ENCODE measurements at regions not wholly inside any gene's neighbourhood (a gene's known extent, or its start where the extent isn't known, plus 50 kb on each side); places are given as distances from the start of the nearest gene placed in this dataset.

- H3K27ac Mint-ChIP-seq = no peak overlapping the region
- H3K9me3 Mint-ChIP-seq = peaks cover 2% of the 10 kb centered on the region
These were observed 133.1 kb upstream of the ARID2 start for GRCh38 chr12:45596366-45596765.

DNA sequence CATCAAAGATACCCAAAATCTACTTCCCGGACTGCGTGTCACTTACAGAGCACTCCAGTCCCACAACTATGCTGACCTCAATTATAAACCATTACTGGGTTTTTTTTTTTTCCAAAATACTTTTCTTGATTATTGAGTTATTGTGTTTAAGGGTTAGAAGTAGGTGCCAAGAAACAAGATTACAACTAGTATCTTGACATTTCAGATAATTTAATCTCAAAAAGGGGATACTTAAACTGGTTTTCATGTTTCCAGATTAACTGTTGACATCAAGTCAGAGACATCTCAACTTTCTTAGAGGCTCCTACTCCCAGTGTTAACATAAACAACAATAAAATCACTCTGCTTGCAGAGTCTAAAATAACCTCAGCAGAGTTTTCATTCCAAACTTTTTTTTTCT, 131.2 kb upstream of the ARID2 start:
- no peak overlapping the region for H3K27ac Mint-ChIP-seq
- H3K36me3 Mint-ChIP-seq = no peaks in the 10 kb centered on the region
- H3K27me3 Mint-ChIP-seq = no peaks in the 10 kb centered on the region
- peaks cover 2% of the 10 kb centered on the region for H3K9me3 Mint-ChIP-seq
- ATAC-seq = no peak
- no peaks in the 10 kb centered on the region for H3K4me1 Mint-ChIP-seq
- H3K4me3 Mint-ChIP-seq = no peak overlapping the region

More at GRCh38 chr12:45596366-45596765, 133.1 kb upstream of the ARID2 start:
- Mint-ChIP-seq H3K4me3 (no peak overlapping the region), H3K27me3 (no peaks in the 10 kb centered on the region), H3K36me3 (no peaks in the 10 kb centered on the region), H3K4me1 (no peaks in the 10 kb centered on the region)
- no peak for ATAC-seq

GRCh38 chr12:45598761-45599160, 130.7 kb upstream of the ARID2 start:
- H3K4me1 Mint-ChIP-seq = no peaks in the 10 kb centered on the region
- H3K27ac Mint-ChIP-seq = no peak overlapping the region
- no peak overlapping the region for H3K4me3 Mint-ChIP-seq
- H3K9me3 Mint-ChIP-seq = peaks cover 2% of the 10 kb centered on the region
- no peaks in the 10 kb centered on the region for H3K27me3 Mint-ChIP-seq
- no peak for ATAC-seq
- no peaks in the 10 kb centered on the region for H3K36me3 Mint-ChIP-seq

DNA sequence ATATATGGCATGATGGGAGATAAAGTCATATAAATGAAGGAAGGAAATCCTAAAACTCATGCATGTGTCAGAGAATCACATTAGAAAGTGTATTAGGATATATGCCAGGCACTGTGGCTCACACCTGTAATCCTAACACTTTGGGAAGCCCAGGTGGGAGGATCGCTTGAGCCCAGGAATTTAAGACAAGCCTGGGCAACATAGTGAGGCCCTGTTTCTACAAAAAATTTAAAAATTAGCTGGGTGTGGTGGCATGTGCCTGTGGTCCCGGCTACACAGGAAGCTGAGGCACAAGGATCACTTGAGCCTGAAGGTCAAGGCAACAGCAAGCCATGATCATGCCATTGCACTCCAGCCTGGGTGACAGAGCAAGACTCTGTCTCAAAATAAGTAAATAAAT, 130.3 kb upstream of the ARID2 start:
- no peak for ATAC-seq
- Mint-ChIP-seq H3K27me3 (no peaks in the 10 kb centered on the region), H3K4me1 (no peaks in the 10 kb centered on the region)

GRCh38 chr12:45601390-45601789, 128.1 kb upstream of the ARID2 start:
- peaks cover 11% of the 10 kb centered on the region for H3K27me3 Mint-ChIP-seq
- H3K27ac Mint-ChIP-seq = no peak overlapping the region
- no peak for ATAC-seq
- H3K4me1 Mint-ChIP-seq = no peaks in the 10 kb centered on the region
- H3K9me3 Mint-ChIP-seq = peaks cover 5% of the 10 kb centered on the region
- H3K36me3 Mint-ChIP-seq = peaks cover 14% of the 10 kb centered on the region
- H3K4me3 Mint-ChIP-seq = no peak overlapping the region

More for the DNA sequence above, 130.3 kb upstream of the ARID2 start:
- no peak overlapping the region for H3K27ac Mint-ChIP-seq
- H3K9me3 Mint-ChIP-seq = peaks cover 2% of the 10 kb centered on the region
- H3K36me3 Mint-ChIP-seq = no peaks in the 10 kb centered on the region
- no peak overlapping the region for H3K4me3 Mint-ChIP-seq

DNA sequence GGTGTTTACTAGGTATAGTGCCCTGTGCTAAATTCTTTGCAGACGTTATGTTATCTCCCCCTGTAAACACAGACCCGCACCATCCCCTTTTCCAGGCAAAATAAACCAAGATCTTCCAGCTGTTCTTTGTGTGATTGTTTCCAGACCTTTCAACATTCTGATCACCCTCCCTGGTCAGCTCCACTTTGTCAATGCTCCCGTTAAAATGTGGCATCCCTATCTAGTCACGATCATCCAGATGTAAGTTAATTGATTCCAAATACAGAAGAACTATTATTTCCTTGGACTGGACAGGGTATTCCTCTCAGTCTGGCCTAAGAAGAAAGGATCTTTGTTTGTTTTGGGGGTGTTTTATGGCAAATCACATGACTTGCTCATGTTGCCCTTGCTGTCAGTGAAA, 127.6 kb upstream of the ARID2 start:
- Mint-ChIP-seq H3K4me3 (no peak overlapping the region), H3K36me3 (peaks cover 14% of the 10 kb centered on the region), H3K27ac (no peak overlapping the region), H3K9me3 (peaks cover 5% of the 10 kb centered on the region), H3K4me1 (no peaks in the 10 kb centered on the region), H3K27me3 (peaks cover 11% of the 10 kb centered on the region)
- no peak for ATAC-seq

GRCh38 chr12:45605624-45606023, 123.9 kb upstream of the ARID2 start:
- Mint-ChIP-seq H3K4me3 (no peak overlapping the region), H3K27me3 (peaks cover 23% of the 10 kb centered on the region), H3K27ac (no peak overlapping the region), H3K36me3 (peaks cover 14% of the 10 kb centered on the region), H3K4me1 (peaks cover 5% of the 10 kb centered on the region), H3K9me3 (peaks cover 5% of the 10 kb centered on the region)
- no peak for ATAC-seq

GRCh38 chr12:45611061-45611460, 118.4 kb upstream of the ARID2 start:
- peaks cover 2% of the 10 kb centered on the region for H3K36me3 Mint-ChIP-seq
- H3K27me3 Mint-ChIP-seq = peaks cover 13% of the 10 kb centered on the region
- H3K27ac Mint-ChIP-seq = no peak overlapping the region
- peak; percentile 39 for ATAC-seq
- no peaks in the 10 kb centered on the region for H3K9me3 Mint-ChIP-seq
- peaks cover 18% of the 10 kb centered on the region for H3K4me1 Mint-ChIP-seq
- peak overlapping the region; percentile 64 for H3K4me3 Mint-ChIP-seq

GRCh38 chr12:45611495-45611894, 118.0 kb upstream of the ARID2 start:
- Mint-ChIP-seq H3K9me3 (no peaks in the 10 kb centered on the region), H3K4me1 (peaks cover 18% of the 10 kb centered on the region), H3K4me3 (peak overlapping the region; percentile 64), H3K27me3 (peaks cover 12% of the 10 kb centered on the region), H3K27ac (no peak overlapping the region), H3K36me3 (no peaks in the 10 kb centered on the region)
- ATAC-seq = no peak

GRCh38 chr12:45612044-45612794, 117.3 kb upstream of the ARID2 start:
- no peaks in the 10 kb centered on the region for H3K9me3 Mint-ChIP-seq
- no peak overlapping the region for H3K27ac Mint-ChIP-seq
- H3K27me3 Mint-ChIP-seq = peaks cover 9% of the 10 kb centered on the region
- no peak for ATAC-seq
- H3K4me3 Mint-ChIP-seq = no peak overlapping the region
- H3K4me1 Mint-ChIP-seq = peaks cover 18% of the 10 kb centered on the region
- H3K36me3 Mint-ChIP-seq = no peaks in the 10 kb centered on the region

DNA sequence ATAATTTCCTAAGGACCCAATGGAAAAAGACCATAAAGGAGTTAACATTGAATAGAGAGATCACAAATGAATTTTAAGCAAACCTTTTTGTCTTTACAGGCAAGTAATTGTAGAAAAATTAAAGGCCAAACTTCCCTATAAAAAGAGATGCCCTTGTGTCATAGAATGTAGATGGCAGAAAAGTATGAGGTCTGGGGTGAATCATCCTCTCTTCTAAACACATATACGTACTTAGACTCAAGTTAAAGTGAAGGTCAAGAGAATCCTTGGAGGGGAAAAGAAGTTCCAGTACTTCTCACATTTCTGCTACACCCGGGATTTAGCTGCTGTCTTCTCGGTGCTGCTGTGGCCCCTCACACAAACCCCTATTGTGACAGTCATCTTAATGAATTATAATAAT, 116.2 kb upstream of the ARID2 start:
- H3K36me3 Mint-ChIP-seq = no peaks in the 10 kb centered on the region
- no peaks in the 10 kb centered on the region for H3K27me3 Mint-ChIP-seq
- no peaks in the 10 kb centered on the region for H3K9me3 Mint-ChIP-seq
- peaks cover 13% of the 10 kb centered on the region for H3K4me1 Mint-ChIP-seq
- H3K27ac Mint-ChIP-seq = no peak overlapping the region
- no peak for ATAC-seq
- no peak overlapping the region for H3K4me3 Mint-ChIP-seq

DNA sequence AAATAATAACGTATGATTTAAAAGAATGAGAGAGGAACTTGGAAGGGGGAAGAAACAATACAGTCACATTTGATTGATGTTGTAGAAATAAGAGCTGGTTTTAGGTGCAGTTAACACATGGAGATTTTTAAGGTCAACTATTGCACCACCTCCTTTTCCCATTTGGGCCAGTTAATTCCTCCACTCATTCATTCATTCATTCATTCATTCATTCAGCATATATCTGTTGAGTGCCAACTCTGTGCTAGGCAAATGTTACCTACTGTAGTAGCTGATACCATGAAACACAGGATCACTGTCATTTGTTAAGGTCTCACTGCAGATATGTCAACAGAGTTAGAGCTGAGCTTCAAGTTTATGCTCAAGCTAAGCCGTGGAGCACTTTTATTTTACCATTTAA, 115.7 kb upstream of the ARID2 start:
- no peaks in the 10 kb centered on the region for H3K27me3 Mint-ChIP-seq
- no peak overlapping the region for H3K27ac Mint-ChIP-seq
- peaks cover 13% of the 10 kb centered on the region for H3K4me1 Mint-ChIP-seq
- H3K36me3 Mint-ChIP-seq = no peaks in the 10 kb centered on the region
- H3K4me3 Mint-ChIP-seq = no peak overlapping the region
- H3K9me3 Mint-ChIP-seq = no peaks in the 10 kb centered on the region
- no peak for ATAC-seq

GRCh38 chr12:45615268-45615667, 114.2 kb upstream of the ARID2 start:
- ATAC-seq = no peak
- Mint-ChIP-seq H3K36me3 (no peaks in the 10 kb centered on the region), H3K27me3 (no peaks in the 10 kb centered on the region), H3K27ac (no peak overlapping the region), H3K4me3 (no peak overlapping the region), H3K4me1 (peaks cover 13% of the 10 kb centered on the region), H3K9me3 (no peaks in the 10 kb centered on the region)

GRCh38 chr12:45619736-45620135, 109.8 kb upstream of the ARID2 start:
- Mint-ChIP-seq H3K9me3 (peaks cover 2% of the 10 kb centered on the region), H3K27ac (no peak overlapping the region), H3K36me3 (no peaks in the 10 kb centered on the region), H3K27me3 (peaks cover 23% of the 10 kb centered on the region), H3K4me1 (no peaks in the 10 kb centered on the region), H3K4me3 (no peak overlapping the region)
- ATAC-seq = no peak

- ATAC-seq = no peak
- Mint-ChIP-seq H3K4me3 (no peak overlapping the region), H3K9me3 (peaks cover 2% of the 10 kb centered on the region), H3K4me1 (no peaks in the 10 kb centered on the region), H3K36me3 (no peaks in the 10 kb centered on the region), H3K27me3 (peaks cover 23% of the 10 kb centered on the region), H3K27ac (no peak overlapping the region)
These were observed 107.8 kb upstream of the ARID2 start for GRCh38 chr12:45621703-45622102.

DNA sequence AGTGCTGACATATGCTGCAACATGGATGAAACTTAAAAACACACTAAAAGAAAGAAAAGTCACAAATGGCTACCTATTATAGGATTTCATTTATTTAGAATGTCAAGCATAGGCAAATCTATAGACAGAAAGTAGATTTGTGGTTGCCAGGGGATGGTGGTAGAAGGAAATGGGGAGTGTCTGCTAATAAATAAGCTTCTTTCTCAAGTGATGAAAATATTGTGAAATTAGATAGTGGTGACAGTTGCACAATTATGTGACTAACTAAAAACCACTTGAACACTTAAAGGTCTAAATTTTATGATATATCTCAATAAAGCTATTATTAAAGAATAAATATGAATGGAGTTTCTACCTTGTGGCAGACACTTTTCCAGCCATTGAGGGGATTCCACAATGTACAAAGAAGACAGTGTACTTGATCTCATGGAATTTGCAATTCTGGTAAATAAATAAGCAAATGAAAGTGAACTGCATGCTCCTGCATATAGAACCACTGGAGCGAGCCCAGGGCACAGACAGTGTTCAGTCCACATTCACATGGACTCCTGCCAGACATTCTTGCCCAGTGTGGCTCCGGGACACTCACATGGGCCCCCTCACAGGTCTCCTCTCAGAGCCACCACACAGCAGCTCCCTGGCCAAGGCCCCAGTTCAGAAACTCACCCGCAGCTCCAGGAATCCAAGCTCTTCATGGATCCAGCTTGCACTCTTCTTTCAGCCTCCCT, 107.1 kb upstream of the ARID2 start:
- Mint-ChIP-seq H3K27me3 (peaks cover 23% of the 10 kb centered on the region), H3K4me1 (no peaks in the 10 kb centered on the region), H3K4me3 (no peak overlapping the region), H3K27ac (no peak overlapping the region), H3K9me3 (peaks cover 2% of the 10 kb centered on the region), H3K36me3 (no peaks in the 10 kb centered on the region)
- no peak for ATAC-seq
